ENCODE measurements at regions not wholly inside any gene's neighbourhood (a gene's known extent, or its start where the extent isn't known, plus 50 kb on each side); places are given as distances from the start of the nearest gene placed in this dataset.

DNA sequence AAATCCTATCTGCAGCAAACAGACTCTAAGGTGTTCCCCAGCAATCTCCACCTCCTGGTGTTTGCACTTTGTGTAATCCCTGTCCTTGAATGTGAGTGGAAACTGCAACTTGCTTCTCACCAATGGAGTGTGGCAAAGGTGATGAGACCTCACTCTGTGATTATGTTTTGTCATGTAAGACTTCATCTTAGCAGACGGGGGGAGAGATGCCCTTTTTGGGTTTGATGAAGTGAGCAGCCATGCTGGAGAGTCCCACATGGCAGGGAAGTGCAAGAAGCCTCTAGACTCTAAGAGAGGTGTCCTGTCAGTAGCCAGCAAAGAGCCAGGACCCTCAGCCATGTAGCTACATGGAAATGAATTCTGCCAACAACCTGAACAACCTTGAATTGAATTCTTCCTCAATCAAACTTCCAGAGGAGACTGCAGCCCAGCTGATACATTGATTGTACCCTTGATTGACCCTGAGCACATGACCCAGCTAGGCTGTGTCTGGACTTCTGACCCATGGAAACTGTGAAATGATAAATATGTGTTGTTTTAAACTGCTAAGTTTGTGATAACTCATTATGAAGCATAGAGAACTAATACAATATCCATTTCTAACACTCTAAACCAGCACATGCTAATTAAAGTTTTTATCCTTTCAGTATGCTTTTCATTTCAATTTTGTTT is 71.4 kb upstream of the RASGRF1 start:
- TF ChIP-seq EZH2 (IDR thresholded peaks at IDR 0.05; ENCODE audit: borderline replicate concordance, insufficient read depth, low read length, poor library complexity, severe bottlenecking): no peak
- TF ChIP-seq, protein P1, sequence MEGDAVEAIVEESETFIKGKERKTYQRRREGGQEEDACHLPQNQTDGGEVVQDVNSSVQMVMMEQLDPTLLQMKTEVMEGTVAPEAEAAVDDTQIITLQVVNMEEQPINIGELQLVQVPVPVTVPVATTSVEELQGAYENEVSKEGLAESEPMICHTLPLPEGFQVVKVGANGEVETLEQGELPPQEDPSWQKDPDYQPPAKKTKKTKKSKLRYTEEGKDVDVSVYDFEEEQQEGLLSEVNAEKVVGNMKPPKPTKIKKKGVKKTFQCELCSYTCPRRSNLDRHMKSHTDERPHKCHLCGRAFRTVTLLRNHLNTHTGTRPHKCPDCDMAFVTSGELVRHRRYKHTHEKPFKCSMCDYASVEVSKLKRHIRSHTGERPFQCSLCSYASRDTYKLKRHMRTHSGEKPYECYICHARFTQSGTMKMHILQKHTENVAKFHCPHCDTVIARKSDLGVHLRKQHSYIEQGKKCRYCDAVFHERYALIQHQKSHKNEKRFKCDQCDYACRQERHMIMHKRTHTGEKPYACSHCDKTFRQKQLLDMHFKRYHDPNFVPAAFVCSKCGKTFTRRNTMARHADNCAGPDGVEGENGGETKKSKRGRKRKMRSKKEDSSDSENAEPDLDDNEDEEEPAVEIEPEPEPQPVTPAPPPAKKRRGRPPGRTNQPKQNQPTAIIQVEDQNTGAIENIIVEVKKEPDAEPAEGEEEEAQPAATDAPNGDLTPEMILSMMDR (IDR thresholded peaks at IDR 0.05; ENCODE audit: poor library complexity, severe bottlenecking): no peak
- Histone ChIP-seq H3F3A (ENCODE audit: insufficient read depth, low read length, poor library complexity, severe bottlenecking) (no peaks in the 10 kb centered on the region), H3K27me3 (ENCODE audit: insufficient read depth, low read depth, low read length) (no peaks in the 10 kb centered on the region), H3K4me2 (ENCODE audit: low read length) (no peak overlapping the region), H3K4me3 (ENCODE audit: low read length) (no peak overlapping the region), H3K9ac (ENCODE audit: low read length) (no peak overlapping the region), H3K79me2 (replicated peaks; ENCODE audit: insufficient read depth, low read length) (no peaks in the 10 kb centered on the region), H3K9me2 (ENCODE audit: insufficient read depth, low read length) (no peaks in the 10 kb centered on the region), H3K27ac (ENCODE audit: low read length) (no peak overlapping the region), H3K9me3 (ENCODE audit: low read length) (no peaks in the 10 kb centered on the region), H4K20me1 (ENCODE audit: insufficient read depth) (no peaks in the 10 kb centered on the region), H2AFZ (ENCODE audit: low read depth, low read length) (no peak overlapping the region), H3K36me3 (ENCODE audit: insufficient read depth, low read length) (no peaks in the 10 kb centered on the region)

DNA sequence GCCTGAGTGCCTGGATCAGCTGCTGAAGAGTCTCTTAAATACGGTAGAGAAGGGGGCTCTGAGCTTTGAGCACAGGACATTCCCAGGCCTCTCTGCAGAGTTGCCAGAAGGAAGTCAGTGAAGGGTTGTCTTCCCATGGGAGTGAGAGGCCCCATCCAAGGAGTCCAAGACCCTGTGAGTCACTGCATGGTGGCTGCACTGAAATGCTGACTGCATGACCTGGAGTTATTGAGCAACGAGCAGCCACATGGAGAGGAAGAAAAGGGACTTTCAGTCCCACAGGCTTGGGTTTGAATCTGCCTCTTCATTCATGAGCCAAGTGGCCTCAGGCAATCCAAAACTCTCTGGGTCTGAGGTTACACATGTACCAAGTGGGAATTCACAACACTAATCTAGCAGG is 69.6 kb upstream of the RASGRF1 start:
- no peak overlapping the region for H3K4me2 ChIP-seq (ENCODE audit: low read length)
- no peaks in the 10 kb centered on the region for H3K9me2 ChIP-seq (ENCODE audit: insufficient read depth, low read length)
- no peaks in the 10 kb centered on the region for H3K36me3 ChIP-seq (ENCODE audit: insufficient read depth, low read length)
- no peaks in the 10 kb centered on the region for H3K9me3 ChIP-seq (ENCODE audit: low read length)
- no peaks in the 10 kb centered on the region for H4K20me1 ChIP-seq (ENCODE audit: insufficient read depth)
- no peak overlapping the region for H3K9ac ChIP-seq (ENCODE audit: low read length)
- TF ChIP-seq POLR2AphosphoS5 (IDR thresholded peaks at IDR 0.05) (no peak), EZH2 (IDR thresholded peaks at IDR 0.05; ENCODE audit: borderline replicate concordance, insufficient read depth, low read length, poor library complexity, severe bottlenecking) (no peak), RAD21 (conservative IDR thresholded peaks at IDR 0.05) (no peak), SMC3 (conservative IDR thresholded peaks at IDR 0.05; ENCODE audit: poor library complexity) (no peak), EP300 (conservative IDR thresholded peaks at IDR 0.05; ENCODE audit: poor library complexity, severe bottlenecking) (no peak), MXI1 (conservative IDR thresholded peaks at IDR 0.05; ENCODE audit: poor library complexity, severe bottlenecking) (no peak), TAF1 (IDR thresholded peaks at IDR 0.05; ENCODE audit: low read depth) (no peak)
- TF ChIP-seq, protein P2, sequence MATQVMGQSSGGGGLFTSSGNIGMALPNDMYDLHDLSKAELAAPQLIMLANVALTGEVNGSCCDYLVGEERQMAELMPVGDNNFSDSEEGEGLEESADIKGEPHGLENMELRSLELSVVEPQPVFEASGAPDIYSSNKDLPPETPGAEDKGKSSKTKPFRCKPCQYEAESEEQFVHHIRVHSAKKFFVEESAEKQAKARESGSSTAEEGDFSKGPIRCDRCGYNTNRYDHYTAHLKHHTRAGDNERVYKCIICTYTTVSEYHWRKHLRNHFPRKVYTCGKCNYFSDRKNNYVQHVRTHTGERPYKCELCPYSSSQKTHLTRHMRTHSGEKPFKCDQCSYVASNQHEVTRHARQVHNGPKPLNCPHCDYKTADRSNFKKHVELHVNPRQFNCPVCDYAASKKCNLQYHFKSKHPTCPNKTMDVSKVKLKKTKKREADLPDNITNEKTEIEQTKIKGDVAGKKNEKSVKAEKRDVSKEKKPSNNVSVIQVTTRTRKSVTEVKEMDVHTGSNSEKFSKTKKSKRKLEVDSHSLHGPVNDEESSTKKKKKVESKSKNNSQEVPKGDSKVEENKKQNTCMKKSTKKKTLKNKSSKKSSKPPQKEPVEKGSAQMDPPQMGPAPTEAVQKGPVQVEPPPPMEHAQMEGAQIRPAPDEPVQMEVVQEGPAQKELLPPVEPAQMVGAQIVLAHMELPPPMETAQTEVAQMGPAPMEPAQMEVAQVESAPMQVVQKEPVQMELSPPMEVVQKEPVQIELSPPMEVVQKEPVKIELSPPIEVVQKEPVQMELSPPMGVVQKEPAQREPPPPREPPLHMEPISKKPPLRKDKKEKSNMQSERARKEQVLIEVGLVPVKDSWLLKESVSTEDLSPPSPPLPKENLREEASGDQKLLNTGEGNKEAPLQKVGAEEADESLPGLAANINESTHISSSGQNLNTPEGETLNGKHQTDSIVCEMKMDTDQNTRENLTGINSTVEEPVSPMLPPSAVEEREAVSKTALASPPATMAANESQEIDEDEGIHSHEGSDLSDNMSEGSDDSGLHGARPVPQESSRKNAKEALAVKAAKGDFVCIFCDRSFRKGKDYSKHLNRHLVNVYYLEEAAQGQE (IDR thresholded peaks at IDR 0.05; ENCODE audit: borderline replicate concordance): no peak
- TF ChIP-seq, protein P1 (IDR thresholded peaks at IDR 0.05; ENCODE audit: poor library complexity, severe bottlenecking): no peak
- no peaks in the 10 kb centered on the region for H3K79me2 ChIP-seq (replicated peaks; ENCODE audit: insufficient read depth, low read length)
- H3F3A ChIP-seq (ENCODE audit: insufficient read depth, low read length, poor library complexity, severe bottlenecking): peaks cover 4% of the 10 kb centered on the region
- no peaks in the 10 kb centered on the region for H3K27me3 ChIP-seq (ENCODE audit: insufficient read depth, low read depth, low read length)
- no peak overlapping the region for H3K4me3 ChIP-seq (ENCODE audit: low read length)
- no peak overlapping the region for H2AFZ ChIP-seq (ENCODE audit: low read depth, low read length)
- H3K27ac ChIP-seq (ENCODE audit: low read length): no peak overlapping the region

All from neural cell (in vitro differentiated cells).